ENCODE measurements at regions not wholly inside any gene's neighbourhood (a gene's known extent, or its start where the extent isn't known, plus 50 kb on each side); places are given as distances from the start of the nearest gene placed in this dataset.

GRCh38 chr9:105055917-105056316 lies 128.0 kb upstream of the ABCA1 start:
- TF ChIP-seq, protein P1, sequence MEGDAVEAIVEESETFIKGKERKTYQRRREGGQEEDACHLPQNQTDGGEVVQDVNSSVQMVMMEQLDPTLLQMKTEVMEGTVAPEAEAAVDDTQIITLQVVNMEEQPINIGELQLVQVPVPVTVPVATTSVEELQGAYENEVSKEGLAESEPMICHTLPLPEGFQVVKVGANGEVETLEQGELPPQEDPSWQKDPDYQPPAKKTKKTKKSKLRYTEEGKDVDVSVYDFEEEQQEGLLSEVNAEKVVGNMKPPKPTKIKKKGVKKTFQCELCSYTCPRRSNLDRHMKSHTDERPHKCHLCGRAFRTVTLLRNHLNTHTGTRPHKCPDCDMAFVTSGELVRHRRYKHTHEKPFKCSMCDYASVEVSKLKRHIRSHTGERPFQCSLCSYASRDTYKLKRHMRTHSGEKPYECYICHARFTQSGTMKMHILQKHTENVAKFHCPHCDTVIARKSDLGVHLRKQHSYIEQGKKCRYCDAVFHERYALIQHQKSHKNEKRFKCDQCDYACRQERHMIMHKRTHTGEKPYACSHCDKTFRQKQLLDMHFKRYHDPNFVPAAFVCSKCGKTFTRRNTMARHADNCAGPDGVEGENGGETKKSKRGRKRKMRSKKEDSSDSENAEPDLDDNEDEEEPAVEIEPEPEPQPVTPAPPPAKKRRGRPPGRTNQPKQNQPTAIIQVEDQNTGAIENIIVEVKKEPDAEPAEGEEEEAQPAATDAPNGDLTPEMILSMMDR (IDR thresholded peaks at IDR 0.05) = no peak
- TF ChIP-seq, protein P2, sequence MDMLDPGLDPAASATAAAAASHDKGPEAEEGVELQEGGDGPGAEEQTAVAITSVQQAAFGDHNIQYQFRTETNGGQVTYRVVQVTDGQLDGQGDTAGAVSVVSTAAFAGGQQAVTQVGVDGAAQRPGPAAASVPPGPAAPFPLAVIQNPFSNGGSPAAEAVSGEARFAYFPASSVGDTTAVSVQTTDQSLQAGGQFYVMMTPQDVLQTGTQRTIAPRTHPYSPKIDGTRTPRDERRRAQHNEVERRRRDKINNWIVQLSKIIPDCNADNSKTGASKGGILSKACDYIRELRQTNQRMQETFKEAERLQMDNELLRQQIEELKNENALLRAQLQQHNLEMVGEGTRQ (IDR thresholded peaks at IDR 0.05; ENCODE audit: borderline replicate concordance, low read depth, low read length) = no peak
- TF ChIP-seq EZH2phosphoT487 (IDR thresholded peaks at IDR 0.05; ENCODE audit: borderline replicate concordance, low read depth) = no peak
